ENCODE measurements at regions not wholly inside any gene's neighbourhood (a gene's known extent, or its start where the extent isn't known, plus 50 kb on each side); places are given as distances from the start of the nearest gene placed in this dataset.
"Not testable (repeated sequence)": the region's sequence is repeated elsewhere in the genome, so short reads cannot be mapped to it uniquely, and the experiment has no call there.

DNA sequence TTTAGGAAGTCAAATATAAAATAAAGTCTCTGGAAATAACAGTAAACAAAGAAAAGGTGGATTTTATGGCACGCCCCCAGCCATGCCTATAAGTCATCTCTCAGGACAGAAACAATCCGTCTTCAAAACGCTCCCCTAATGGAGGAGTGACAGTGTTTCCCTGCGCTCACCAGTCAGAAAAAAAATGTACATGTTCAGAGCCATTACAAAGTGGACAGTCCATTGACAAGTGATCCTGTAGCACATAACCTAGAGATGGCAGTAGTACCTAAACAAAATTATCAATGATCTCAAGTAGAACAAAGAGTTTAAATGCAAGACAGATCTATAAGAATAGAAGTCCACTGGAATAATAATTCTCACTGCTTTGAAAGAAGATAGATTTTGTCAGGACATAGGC is 891.7 kb upstream of the MIR17HG start:
- H3K27ac ChIP-seq (ENCODE audit: insufficient read depth in 1 of 2, low read depth in 1 of 2, low read length in 2 of 2, poor library complexity in 1 of 2, severe bottlenecking in 2 of 2), result no peak overlapping the region
- DNase-seq, result no peak
- ChIA-PET CTCF (no interaction called here), POLR2A (no interaction called here)
- H3K4me3 ChIP-seq (ENCODE audit: control insufficient read depth in 1 of 7, extremely low read depth in 1 of 7, insufficient read depth in 4 of 7, low read depth in 2 of 7, low read length in 6 of 7), result no peak overlapping the region
- H3K36me3 ChIP-seq (ENCODE audit: control insufficient read depth in 4 of 4, insufficient read depth in 4 of 4, low read length in 3 of 4), result no peaks in the 10 kb centered on the region
- WGBS (ENCODE audit: insufficient coverage), result 88% methylated on average over 3 of the region's 4 CpGs
- H3K4me1 ChIP-seq (ENCODE audit: control extremely low read depth in 1 of 4, control insufficient read depth in 4 of 4, insufficient read depth in 4 of 4, low read length in 3 of 4), result no peaks in the 10 kb centered on the region
- H3K9me3 ChIP-seq (ENCODE audit: control extremely low read depth in 1 of 5, control insufficient read depth in 4 of 5, insufficient read depth in 2 of 5, low read depth in 1 of 5, low read length in 4 of 5), result no peaks in the 10 kb centered on the region
- H3K27me3 ChIP-seq (replicated peaks in 2 of 5; ENCODE audit: control insufficient read depth in 4 of 5, insufficient read depth in 5 of 5, low read length in 4 of 5), result no peaks in the 10 kb centered on the region

- Histone ChIP-seq H3K27me3 (replicated peaks in 2 of 5; ENCODE audit: control insufficient read depth in 4 of 5, insufficient read depth in 5 of 5, low read length in 4 of 5) (no peaks in the 10 kb centered on the region), H3K27ac (ENCODE audit: insufficient read depth in 1 of 2, low read depth in 1 of 2, low read length in 2 of 2, poor library complexity in 1 of 2, severe bottlenecking in 2 of 2) (no peak overlapping the region), H3K4me1 (ENCODE audit: control extremely low read depth in 1 of 4, control insufficient read depth in 4 of 4, insufficient read depth in 4 of 4, low read length in 3 of 4) (no peaks in the 10 kb centered on the region), H3K36me3 (ENCODE audit: control insufficient read depth in 4 of 4, insufficient read depth in 4 of 4, low read length in 3 of 4) (no peaks in the 10 kb centered on the region), H3K4me3 (ENCODE audit: control insufficient read depth in 1 of 7, extremely low read depth in 1 of 7, insufficient read depth in 4 of 7, low read depth in 2 of 7, low read length in 6 of 7) (no peak overlapping the region), H3K9me3 (ENCODE audit: control extremely low read depth in 1 of 5, control insufficient read depth in 4 of 5, insufficient read depth in 2 of 5, low read depth in 1 of 5, low read length in 4 of 5) (no peaks in the 10 kb centered on the region)
- POLR2A ChIA-PET, result no interaction called here
- no peak for DNase-seq
- CTCF ChIA-PET, result no interaction called here
- 90% methylated on average over 2 of the region's 3 CpGs for WGBS (ENCODE audit: insufficient coverage)
Measured at GRCh38 chr13:90461398-90461797, 886.1 kb upstream of the MIR17HG start.

DNA sequence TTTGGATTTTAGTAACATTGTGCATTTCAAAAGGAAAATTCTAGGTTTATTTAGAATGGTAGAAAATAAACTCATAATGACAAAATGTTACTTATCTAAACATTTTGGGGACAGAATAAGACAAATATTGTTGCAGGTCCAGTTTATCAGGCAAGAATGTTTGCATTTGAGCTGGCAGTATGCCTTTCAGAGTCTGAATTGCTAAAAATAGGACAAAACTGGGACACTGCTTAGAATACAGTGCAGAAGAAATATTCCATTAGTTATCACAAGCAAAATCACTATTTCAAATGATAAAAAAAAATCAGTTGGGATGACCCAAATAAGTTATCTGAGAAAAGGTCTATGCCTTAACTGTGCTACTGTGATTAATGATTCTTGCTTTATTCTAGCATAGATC is 870.3 kb upstream of the MIR17HG start:
- H3K9me3 ChIP-seq (ENCODE audit: control extremely low read depth in 1 of 5, control insufficient read depth in 4 of 5, insufficient read depth in 2 of 5, low read depth in 1 of 5, low read length in 4 of 5), result no peaks in the 10 kb centered on the region
- DNase-seq, result no peak
- no peaks in the 10 kb centered on the region for H3K27me3 ChIP-seq (replicated peaks in 2 of 5; ENCODE audit: control insufficient read depth in 4 of 5, insufficient read depth in 5 of 5, low read length in 4 of 5)
- no peaks in the 10 kb centered on the region for H3K36me3 ChIP-seq (ENCODE audit: control insufficient read depth in 4 of 4, insufficient read depth in 4 of 4, low read length in 3 of 4)
- CTCF ChIA-PET, result no interaction called here
- H3K4me3 ChIP-seq (ENCODE audit: control insufficient read depth in 1 of 7, extremely low read depth in 1 of 7, insufficient read depth in 4 of 7, low read depth in 2 of 7, low read length in 6 of 7), result no peak overlapping the region
- H3K4me1 ChIP-seq (ENCODE audit: control extremely low read depth in 1 of 4, control insufficient read depth in 4 of 4, insufficient read depth in 4 of 4, low read length in 3 of 4), result no peaks in the 10 kb centered on the region
- no peak overlapping the region for H3K27ac ChIP-seq (ENCODE audit: insufficient read depth in 1 of 2, low read depth in 1 of 2, low read length in 2 of 2, poor library complexity in 1 of 2, severe bottlenecking in 2 of 2)
- POLR2A ChIA-PET, result no interaction called here

GRCh38 chr13:90483906-90484305 is 863.6 kb upstream of the MIR17HG start:
- CTCF ChIA-PET, result no interaction called here
- Histone ChIP-seq H3K9me3 (ENCODE audit: control extremely low read depth in 1 of 5, control insufficient read depth in 4 of 5, insufficient read depth in 2 of 5, low read depth in 1 of 5, low read length in 4 of 5) (no peaks in the 10 kb centered on the region), H3K4me3 (ENCODE audit: control insufficient read depth in 1 of 7, extremely low read depth in 1 of 7, insufficient read depth in 4 of 7, low read depth in 2 of 7, low read length in 6 of 7) (no peak overlapping the region), H3K27ac (ENCODE audit: insufficient read depth in 1 of 2, low read depth in 1 of 2, low read length in 2 of 2, poor library complexity in 1 of 2, severe bottlenecking in 2 of 2) (no peak overlapping the region), H3K27me3 (replicated peaks in 2 of 5; ENCODE audit: control insufficient read depth in 4 of 5, insufficient read depth in 5 of 5, low read length in 4 of 5) (no peaks in the 10 kb centered on the region), H3K36me3 (ENCODE audit: control insufficient read depth in 4 of 4, insufficient read depth in 4 of 4, low read length in 3 of 4) (no peaks in the 10 kb centered on the region), H3K4me1 (ENCODE audit: control extremely low read depth in 1 of 4, control insufficient read depth in 4 of 4, insufficient read depth in 4 of 4, low read length in 3 of 4) (no peaks in the 10 kb centered on the region)
- WGBS (ENCODE audit: insufficient coverage), result 100% methylated on average over 1 of the region's 1 CpG
- POLR2A ChIA-PET, result no interaction called here
- no peak for DNase-seq

DNA sequence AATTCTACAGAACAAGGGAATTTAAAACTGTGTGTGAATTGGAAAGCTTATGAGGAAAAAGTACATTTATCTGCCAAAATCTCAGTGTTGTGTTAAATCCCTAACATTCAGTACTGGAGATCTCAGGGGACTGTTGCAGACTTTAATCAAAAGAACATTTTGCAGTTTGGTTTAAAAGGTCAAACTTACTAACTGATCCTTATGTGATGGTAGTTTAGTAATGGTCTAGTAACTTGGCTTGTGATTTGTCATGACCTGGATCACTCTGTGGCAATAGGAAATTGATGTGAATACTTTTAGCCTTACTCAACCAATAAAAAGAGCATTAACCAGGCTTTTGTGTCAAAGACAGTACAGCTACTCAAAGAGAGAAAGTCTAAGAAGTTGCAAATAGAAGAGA is 862.1 kb upstream of the MIR17HG start:
- Histone ChIP-seq H3K4me3 (ENCODE audit: control insufficient read depth in 1 of 7, extremely low read depth in 1 of 7, insufficient read depth in 4 of 7, low read depth in 2 of 7, low read length in 6 of 7) (no peak overlapping the region), H3K27me3 (replicated peaks in 2 of 5; ENCODE audit: control insufficient read depth in 4 of 5, insufficient read depth in 5 of 5, low read length in 4 of 5) (no peaks in the 10 kb centered on the region), H3K27ac (ENCODE audit: insufficient read depth in 1 of 2, low read depth in 1 of 2, low read length in 2 of 2, poor library complexity in 1 of 2, severe bottlenecking in 2 of 2) (no peak overlapping the region), H3K9me3 (ENCODE audit: control extremely low read depth in 1 of 5, control insufficient read depth in 4 of 5, insufficient read depth in 2 of 5, low read depth in 1 of 5, low read length in 4 of 5) (no peaks in the 10 kb centered on the region), H3K36me3 (ENCODE audit: control insufficient read depth in 4 of 4, insufficient read depth in 4 of 4, low read length in 3 of 4) (no peaks in the 10 kb centered on the region), H3K4me1 (ENCODE audit: control extremely low read depth in 1 of 4, control insufficient read depth in 4 of 4, insufficient read depth in 4 of 4, low read length in 3 of 4) (no peaks in the 10 kb centered on the region)
- POLR2A ChIA-PET, result no interaction called here
- CTCF ChIA-PET, result no interaction called here
- DNase-seq, result no peak

GRCh38 chr13:90492872-90493271 is 854.6 kb upstream of the MIR17HG start:
- Histone ChIP-seq H3K4me1 (ENCODE audit: control extremely low read depth in 1 of 4, control insufficient read depth in 4 of 4, insufficient read depth in 4 of 4, low read length in 3 of 4) (no peaks in the 10 kb centered on the region), H3K27me3 (replicated peaks in 2 of 5; ENCODE audit: control insufficient read depth in 4 of 5, insufficient read depth in 5 of 5, low read length in 4 of 5) (no peaks in the 10 kb centered on the region), H3K36me3 (ENCODE audit: control insufficient read depth in 4 of 4, insufficient read depth in 4 of 4, low read length in 3 of 4) (no peaks in the 10 kb centered on the region), H3K4me3 (ENCODE audit: control insufficient read depth in 1 of 7, extremely low read depth in 1 of 7, insufficient read depth in 4 of 7, low read depth in 2 of 7, low read length in 6 of 7) (no peak overlapping the region), H3K27ac (ENCODE audit: insufficient read depth in 1 of 2, low read depth in 1 of 2, low read length in 2 of 2, poor library complexity in 1 of 2, severe bottlenecking in 2 of 2) (no peak overlapping the region), H3K9me3 (ENCODE audit: control extremely low read depth in 1 of 5, control insufficient read depth in 4 of 5, insufficient read depth in 2 of 5, low read depth in 1 of 5, low read length in 4 of 5) (peaks cover 0 to 7% (median 2%) of the 10 kb centered on the region in 5 experiments)
- WGBS (ENCODE audit: insufficient coverage), result 100% methylated on average over 1 of the region's 2 CpGs
- ChIA-PET POLR2A (no interaction called here), CTCF (no interaction called here)
- DNase-seq, result no peak

- Histone ChIP-seq H3K27ac (ENCODE audit: insufficient read depth in 1 of 2, low read depth in 1 of 2, low read length in 2 of 2, poor library complexity in 1 of 2, severe bottlenecking in 2 of 2) (no peak overlapping the region), H3K9me3 (ENCODE audit: control extremely low read depth in 1 of 5, control insufficient read depth in 4 of 5, insufficient read depth in 2 of 5, low read depth in 1 of 5, low read length in 4 of 5) (peaks cover 0 to 7% (median 2%) of the 10 kb centered on the region in 5 experiments), H3K4me3 (ENCODE audit: control insufficient read depth in 1 of 7, extremely low read depth in 1 of 7, insufficient read depth in 4 of 7, low read depth in 2 of 7, low read length in 6 of 7) (no peak overlapping the region), H3K36me3 (ENCODE audit: control insufficient read depth in 4 of 4, insufficient read depth in 4 of 4, low read length in 3 of 4) (no peaks in the 10 kb centered on the region), H3K4me1 (ENCODE audit: control extremely low read depth in 1 of 4, control insufficient read depth in 4 of 4, insufficient read depth in 4 of 4, low read length in 3 of 4) (no peaks in the 10 kb centered on the region), H3K27me3 (replicated peaks in 2 of 5; ENCODE audit: control insufficient read depth in 4 of 5, insufficient read depth in 5 of 5, low read length in 4 of 5) (no peaks in the 10 kb centered on the region)
- 100% methylated on average over 1 of the region's 2 CpGs for WGBS (ENCODE audit: insufficient coverage)
- CTCF ChIA-PET, result no interaction called here
- POLR2A ChIA-PET, result no interaction called here
- DNase-seq, result no peak
Measured at GRCh38 chr13:90493667-90494066, 853.8 kb upstream of the MIR17HG start.

DNA sequence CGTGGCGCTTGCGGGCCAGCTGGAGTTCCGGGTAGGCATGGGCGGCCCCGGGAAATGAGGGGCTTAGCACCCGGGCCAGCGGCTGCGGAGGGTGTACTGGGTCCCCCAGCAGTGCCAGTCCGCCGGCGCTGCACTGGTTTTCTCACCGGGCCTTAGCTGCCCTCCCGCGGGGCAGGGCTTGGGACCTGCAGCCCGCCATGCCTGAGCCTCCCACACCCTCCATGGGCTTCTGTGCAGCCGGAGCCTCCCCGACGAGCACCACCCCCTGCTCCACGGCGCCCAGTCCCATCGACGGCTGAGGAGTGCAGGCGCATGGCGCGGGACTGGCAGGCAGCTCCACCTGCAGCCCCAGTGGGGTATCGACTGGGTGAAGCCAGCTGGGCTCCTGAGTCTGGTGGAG is 852.6 kb upstream of the MIR17HG start:
- CTCF ChIA-PET, result interaction anchor here (1.2 kb wide), 1 partner anchor 16 kb away, joined by 3 read pairs; no protein-coding TSS in a partner anchor
- H3K9me3 ChIP-seq (ENCODE audit: control extremely low read depth in 1 of 5, control insufficient read depth in 4 of 5, insufficient read depth in 2 of 5, low read depth in 1 of 5, low read length in 4 of 5); POLR2A ChIA-PET; H3K36me3 ChIP-seq (ENCODE audit: control insufficient read depth in 4 of 4, insufficient read depth in 4 of 4, low read length in 3 of 4); DNase-seq; H3K4me3 ChIP-seq (ENCODE audit: control insufficient read depth in 1 of 7, extremely low read depth in 1 of 7, insufficient read depth in 4 of 7, low read depth in 2 of 7, low read length in 6 of 7); H3K4me1 ChIP-seq (ENCODE audit: control extremely low read depth in 1 of 4, control insufficient read depth in 4 of 4, insufficient read depth in 4 of 4, low read length in 3 of 4); H3K27ac ChIP-seq (ENCODE audit: insufficient read depth in 1 of 2, low read depth in 1 of 2, low read length in 2 of 2, poor library complexity in 1 of 2, severe bottlenecking in 2 of 2); H3K27me3 ChIP-seq (replicated peaks in 2 of 5; ENCODE audit: control insufficient read depth in 4 of 5, insufficient read depth in 5 of 5, low read length in 4 of 5): not testable (repeated sequence)
- WGBS (ENCODE audit: insufficient coverage), result 98% methylated on average over 27 of the region's 27 CpGs
